OCI-LY7 (cell line): ENCODE measurements at regions not wholly inside any gene's neighbourhood (a gene's known extent, or its start where the extent isn't known, plus 50 kb on each side); places are given as distances from the start of the nearest gene placed in this dataset.

Source experiments
- BruUV-seq: library from RNA; stranded (reverse); fragments of 400-500 nt; replicated peaks from 2 replicates; lab custom pipeline; 2021; lab: Mats Ljungman, UMichigan
- CTCF ChIA-PET: fragments of 300-600 bp; sonication (Branson Sonifier 250); formaldehyde crosslinking; loops from one replicate; lab custom pipeline; 2022; ENCODE audit warnings: antibody characterized with exemption; ENCODE audit not compliant: unreplicated experiment; lab: Charles Lee
- POLR2A ChIA-PET: fragments of 300-600 bp; sonication (Branson Sonifier 250); formaldehyde crosslinking; loops from one replicate; lab custom pipeline; 2022; ENCODE audit warnings: antibody characterized with exemption; lab: Charles Lee
- DNase-seq: peaks from one replicate; pipeline ENCODE4 v3.0.0-alpha.2; 2015; ENCODE audit warnings: low spot score
- H2AFZ ChIP-seq: fragments of 200-600 bp; sonication (generic), shearing (Covaris generic); 2 replicates; pipeline ENCODE4 v1.6.1; 2014; ENCODE audit warnings: mild to moderate bottlenecking, antibody characterized with exemption, low read length, moderate library complexity
- H3K27ac ChIP-seq: fragments of 200-600 bp; sonication (generic); 2 replicates; pipeline ENCODE4 v1.5.1; 2014; ENCODE audit warnings: mixed run types, low read depth, mild to moderate bottlenecking, moderate library complexity, low read length, inconsistent platforms; ENCODE audit not compliant: poor library complexity, severe bottlenecking
- H3K36me3 ChIP-seq: fragments of 200-600 bp; sonication (generic); 2 replicates; pipeline ENCODE4 v1.6.1; 2014; ENCODE audit warnings: mild to moderate bottlenecking, antibody characterized with exemption, low read length, moderate library complexity, mixed read lengths; ENCODE audit not compliant: insufficient read depth
- H3K4me1 ChIP-seq: fragments of 200-600 bp; sonication (generic); 2 replicates; pipeline ENCODE4 v1.5.1; 2014; ENCODE audit warnings: mild to moderate bottlenecking, low read length; ENCODE audit not compliant: insufficient read depth, poor library complexity, severe bottlenecking
- H3K4me2 ChIP-seq: fragments of 200-600 bp; sonication (generic); 2 replicates; pipeline ENCODE4 v1.6.1; 2014; ENCODE audit warnings: mild to moderate bottlenecking, low read length
- H3K4me3 ChIP-seq: fragments of 200-600 bp; sonication (generic); 2 replicates; pipeline ENCODE4 v1.5.1; 2014; ENCODE audit warnings: mild to moderate bottlenecking, low read depth, low read length; ENCODE audit not compliant: poor library complexity, severe bottlenecking
- H3K79me2 ChIP-seq: fragments of 200-600 bp; sonication (generic); 2 replicates; pipeline ENCODE4 v1.6.1; 2016; ENCODE audit warnings: low read depth, mild to moderate bottlenecking, low read length, moderate library complexity, mixed read lengths; ENCODE audit not compliant: insufficient read depth
- H3K9me2 ChIP-seq: fragments of 200-600 bp; sonication (generic); 2 replicates; pipeline ENCODE4 v1.6.1; 2016; ENCODE audit warnings: mild to moderate bottlenecking, low read length, mixed read lengths; ENCODE audit not compliant: insufficient read depth
- H3K9me3 ChIP-seq: fragments of 200-600 bp; sonication (generic); 2 replicates; pipeline ENCODE4 v1.6.1; 2014; ENCODE audit warnings: mild to moderate bottlenecking, mixed run types, low read length, mixed read lengths
- H4K20me1 ChIP-seq: fragments of 200-600 bp; sonication (generic); 2 replicates; pipeline ENCODE4 v1.6.1; 2014; ENCODE audit warnings: mild to moderate bottlenecking, antibody characterized with exemption, low read length, moderate library complexity, mixed read lengths; ENCODE audit not compliant: insufficient read depth
- CTCF ChIP-seq: fragments of 200-600 bp; sonication (generic); conservative IDR thresholded peaks from 2 replicates; pipeline ENCODE4 v1.5.1; 2014; ENCODE audit warnings: mild to moderate bottlenecking, antibody characterized with exemption, low read length, moderate library complexity, mixed read lengths
- EZH2phosphoT487 ChIP-seq: fragments of 200-600 bp; sonication (generic); IDR thresholded peaks from 2 replicates; pipeline ENCODE4 v1.6.1; 2018; ENCODE audit warnings: low read depth, borderline replicate concordance, mild to moderate bottlenecking, mixed run types, antibody characterized with exemption, low read length, moderate library complexity, mixed read lengths
- intact Hi-C: fragments of 100-400 bp; cut with micrococcal nuclease; formaldehyde crosslinking; loops from one replicate; pipeline ENCODE4 v1.10.0; 2022; ENCODE audit not compliant: unreplicated experiment

DNA sequence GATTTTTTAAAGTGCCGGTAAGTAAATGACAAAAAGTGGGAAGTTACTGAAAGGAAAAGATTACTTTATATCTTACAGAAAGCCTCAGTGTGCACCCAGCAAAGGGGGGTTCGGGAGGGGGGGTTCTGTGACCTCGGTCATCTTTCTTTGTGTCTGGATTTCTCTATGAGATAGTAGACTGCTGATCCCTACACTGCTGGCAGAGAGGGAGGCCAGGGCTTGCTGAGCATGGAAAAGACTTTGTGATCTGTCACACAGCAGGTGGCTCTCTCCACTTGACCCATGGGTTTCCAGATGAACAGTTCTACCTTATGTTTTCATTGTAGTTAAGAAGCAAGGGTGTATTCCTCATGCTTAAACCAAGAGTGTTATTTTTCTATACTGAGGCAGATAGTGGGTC lies 475.6 kb downstream of the PCDH10 start:
- Histone ChIP-seq H3K4me3 (no peak overlapping the region), H3K36me3 (no peaks in the 10 kb centered on the region), H4K20me1 (no peaks in the 10 kb centered on the region), H3K4me2 (no peak overlapping the region), H3K9me3 (no peaks in the 10 kb centered on the region), H3K4me1 (no peaks in the 10 kb centered on the region), H3K9me2 (no peaks in the 10 kb centered on the region), H2AFZ (no peak overlapping the region), H3K27ac (no peak overlapping the region), H3K79me2 (no peaks in the 10 kb centered on the region)
- DNase-seq = no peak
- TF ChIP-seq EZH2phosphoT487 (no peak), CTCF (no peak)
- POLR2A ChIA-PET = interaction anchor here (0.5 kb wide), 1 partner anchor 33 kb away, joined by 3 read pairs; no protein-coding TSS in a partner anchor
- BruUV-seq = no TSS peak
- CTCF ChIA-PET = no interaction called here
- intact Hi-C loops = no loop called here

- TF ChIP-seq EZH2phosphoT487 (no peak), CTCF (no peak)
- H4K20me1 ChIP-seq = no peaks in the 10 kb centered on the region
- H3K9me2 ChIP-seq = no peaks in the 10 kb centered on the region
- no peaks in the 10 kb centered on the region for H3K36me3 ChIP-seq
- intact Hi-C loops = no loop called here
- no peak overlapping the region for H3K4me3 ChIP-seq
- H3K4me1 ChIP-seq = no peaks in the 10 kb centered on the region
- H3K4me2 ChIP-seq = no peak overlapping the region
- H3K79me2 ChIP-seq = no peaks in the 10 kb centered on the region
- no peak overlapping the region for H2AFZ ChIP-seq
- no peaks in the 10 kb centered on the region for H3K9me3 ChIP-seq
- POLR2A ChIA-PET = interaction anchor here (0.5 to 1.0 kb wide), 2 partner anchors 99 to 124 kb away, joined by 3 read pairs; no protein-coding TSS in a partner anchor
- DNase-seq = no peak
- no TSS peak for BruUV-seq
- CTCF ChIA-PET = no interaction called here
- H3K27ac ChIP-seq = no peak overlapping the region
Observed at GRCh38 chr4:133623847-133624246, 474.8 kb downstream of the PCDH10 start.

GRCh38 chr4:133621628-133622027 lies 472.5 kb downstream of the PCDH10 start:
- no TSS peak for BruUV-seq
- H3K9me2 ChIP-seq = no peaks in the 10 kb centered on the region
- CTCF ChIA-PET = no interaction called here

More at GRCh38 chr4:133621628-133622027, 472.5 kb downstream of the PCDH10 start:
- no peaks in the 10 kb centered on the region for H3K36me3 ChIP-seq
- no peaks in the 10 kb centered on the region for H3K9me3 ChIP-seq
- TF ChIP-seq EZH2phosphoT487 (no peak), CTCF (no peak)
- intact Hi-C loops = no loop called here
- H3K4me2 ChIP-seq = no peak overlapping the region
- no peak overlapping the region for H2AFZ ChIP-seq
- no peak for DNase-seq
- no peaks in the 10 kb centered on the region for H3K4me1 ChIP-seq
- H3K27ac ChIP-seq = no peak overlapping the region
- POLR2A ChIA-PET = interaction anchor here (0.5 to 0.6 kb wide), 2 partner anchors 123 to 1242 kb away, joined by 3 to 4 read pairs; no protein-coding TSS in a partner anchor
- no peak overlapping the region for H3K4me3 ChIP-seq
- no peaks in the 10 kb centered on the region for H3K79me2 ChIP-seq
- no peaks in the 10 kb centered on the region for H4K20me1 ChIP-seq
